Mesenchymal stem cell (in vitro differentiated cells and primary cell): ENCODE measurements at regions not wholly inside any gene's neighbourhood (a gene's known extent, or its start where the extent isn't known, plus 50 kb on each side); places are given as distances from the start of the nearest gene placed in this dataset.

Source experiments
- DNase-seq: peaks from one replicate; pipeline ENCODE4 v3.0.0-alpha.2; 2013
- H2AFZ ChIP-seq: one replicate; pipeline ENCODE4 v1.6.1; 2013; ENCODE audit warnings: low read depth, mild to moderate bottlenecking, control low read depth, inconsistent platforms, low read length, moderate library complexity
- H2AK5ac ChIP-seq: 2 replicates; pipeline ENCODE4 v1.6.1; 2013; ENCODE audit warnings: low read length, moderate library complexity, mild to moderate bottlenecking, inconsistent platforms; ENCODE audit not compliant: severe bottlenecking
- H2BK120ac ChIP-seq: one replicate; pipeline ENCODE4 v1.6.1; 2013; ENCODE audit warnings: low read depth, mild to moderate bottlenecking, inconsistent platforms, low read length, moderate library complexity
- H2BK12ac ChIP-seq, 2 experiments: one replicate each; pipeline ENCODE4 v1.6.1; 2013; ENCODE audit warnings: inconsistent platforms in 2 of 2, low read length in 2 of 2, mild to moderate bottlenecking in 2 of 2, moderate library complexity in 2 of 2, control low read depth in 1 of 2
- H2BK15ac ChIP-seq: one replicate; pipeline ENCODE4 v1.6.1; 2013; ENCODE audit warnings: mild to moderate bottlenecking, low read depth, inconsistent platforms; ENCODE audit not compliant: poor library complexity, severe bottlenecking
- H2BK5ac ChIP-seq: 2 replicates; pipeline ENCODE4 v1.6.1; 2013; ENCODE audit warnings: low read depth, mild to moderate bottlenecking, low read length, control low read depth, inconsistent platforms; ENCODE audit not compliant: poor library complexity, severe bottlenecking
- H3K14ac ChIP-seq, 2 experiments: one replicate each; pipeline ENCODE4 v1.6.1; 2013; ENCODE audit warnings: inconsistent platforms in 2 of 2, low read length in 2 of 2, control low read depth in 1 of 2, mild to moderate bottlenecking in 1 of 2, moderate library complexity in 1 of 2
- H3K18ac ChIP-seq, 2 experiments: one replicate each; pipeline ENCODE4 v1.6.1; 2013; ENCODE audit warnings: inconsistent platforms in 2 of 2, low read length in 2 of 2, control low read depth in 1 of 2, low read depth in 1 of 2, mild to moderate bottlenecking in 1 of 2
- H3K23ac ChIP-seq, 2 experiments: one replicate each; pipeline ENCODE4 v1.6.1; 2013; ENCODE audit warnings: inconsistent platforms in 2 of 2, low read length in 2 of 2, mild to moderate bottlenecking in 2 of 2, moderate library complexity in 2 of 2, control low read depth in 1 of 2
- H3K27ac ChIP-seq: 2 replicates; pipeline ENCODE4 v1.5.1; 2013; ENCODE audit warnings: mild to moderate bottlenecking, moderate library complexity, low read length, control low read depth, inconsistent platforms; ENCODE audit not compliant: poor library complexity, severe bottlenecking
- H3K27me3 ChIP-seq, 2 experiments: 2 replicates each; pipeline versions ENCODE4 v1.6.1 to v1.7.0; 2013; ENCODE audit warnings: low read length in 2 of 2, mild to moderate bottlenecking in 2 of 2, moderate library complexity in 2 of 2, control low read depth in 1 of 2, inconsistent platforms in 1 of 2; ENCODE audit not compliant: control insufficient read depth in 1 of 2, insufficient read depth in 1 of 2
- H3K36me3 ChIP-seq, 2 experiments: 2 replicates each; pipeline versions ENCODE4 v1.6.1 to v1.7.0; 2013; ENCODE audit warnings: low read length in 2 of 2, control low read depth in 1 of 2, inconsistent platforms in 1 of 2, low read depth in 1 of 2, mild to moderate bottlenecking in 1 of 2; ENCODE audit not compliant: insufficient read depth in 2 of 2, control insufficient read depth in 1 of 2
- H3K4ac ChIP-seq, 2 experiments: one replicate each; pipeline ENCODE4 v1.6.1; 2013; ENCODE audit warnings: inconsistent platforms in 2 of 2, low read length in 2 of 2, mild to moderate bottlenecking in 2 of 2, moderate library complexity in 2 of 2, control low read depth in 1 of 2, low read depth in 1 of 2
- H3K4me1 ChIP-seq: 2 replicates; pipeline ENCODE4 v1.6.1; 2013; ENCODE audit warnings: low read depth, low read length, control low read depth; ENCODE audit not compliant: control insufficient read depth, insufficient read depth
- H3K4me2 ChIP-seq: 2 replicates; pipeline ENCODE4 v1.6.1; 2013; ENCODE audit warnings: low read length, mild to moderate bottlenecking, inconsistent platforms; ENCODE audit not compliant: poor library complexity, severe bottlenecking
- H3K4me3 ChIP-seq, 2 experiments: 2 replicates each; pipeline versions ENCODE4 v1.5.1 to v1.7.0; 2013; ENCODE audit warnings: low read length in 2 of 2, mild to moderate bottlenecking in 2 of 2, control low read depth in 1 of 2, low read depth in 1 of 2; ENCODE audit not compliant: insufficient read depth in 1 of 2
- H3K79me1 ChIP-seq: replicated peaks from 2 replicates; pipeline ENCODE4 v1.6.1; 2013; ENCODE audit warnings: mild to moderate bottlenecking, control low read depth, low read length, inconsistent platforms; ENCODE audit not compliant: poor library complexity, severe bottlenecking
- H3K9ac ChIP-seq: 2 replicates; pipeline ENCODE4 v1.7.0; 2013; ENCODE audit warnings: mild to moderate bottlenecking, low read length, moderate library complexity
- H3K9me3 ChIP-seq: 2 replicates; pipeline ENCODE4 v1.7.0; 2013; ENCODE audit warnings: mild to moderate bottlenecking, low read length; ENCODE audit not compliant: control insufficient read depth
- H4K8ac ChIP-seq: one replicate; pipeline ENCODE4 v1.6.1; 2013; ENCODE audit warnings: inconsistent platforms, mild to moderate bottlenecking, low read length, moderate library complexity
- H4K91ac ChIP-seq: one replicate; pipeline ENCODE4 v1.6.1; 2013; ENCODE audit warnings: mild to moderate bottlenecking, low read length, inconsistent platforms
- WGBS: methylation state at CpG from one replicate; pipeline ENCODE4 v1.1.7; 2013; ENCODE audit warnings: mixed read lengths; 5-methylcytosine and 5-hydroxymethylcytosine counted together

DNA sequence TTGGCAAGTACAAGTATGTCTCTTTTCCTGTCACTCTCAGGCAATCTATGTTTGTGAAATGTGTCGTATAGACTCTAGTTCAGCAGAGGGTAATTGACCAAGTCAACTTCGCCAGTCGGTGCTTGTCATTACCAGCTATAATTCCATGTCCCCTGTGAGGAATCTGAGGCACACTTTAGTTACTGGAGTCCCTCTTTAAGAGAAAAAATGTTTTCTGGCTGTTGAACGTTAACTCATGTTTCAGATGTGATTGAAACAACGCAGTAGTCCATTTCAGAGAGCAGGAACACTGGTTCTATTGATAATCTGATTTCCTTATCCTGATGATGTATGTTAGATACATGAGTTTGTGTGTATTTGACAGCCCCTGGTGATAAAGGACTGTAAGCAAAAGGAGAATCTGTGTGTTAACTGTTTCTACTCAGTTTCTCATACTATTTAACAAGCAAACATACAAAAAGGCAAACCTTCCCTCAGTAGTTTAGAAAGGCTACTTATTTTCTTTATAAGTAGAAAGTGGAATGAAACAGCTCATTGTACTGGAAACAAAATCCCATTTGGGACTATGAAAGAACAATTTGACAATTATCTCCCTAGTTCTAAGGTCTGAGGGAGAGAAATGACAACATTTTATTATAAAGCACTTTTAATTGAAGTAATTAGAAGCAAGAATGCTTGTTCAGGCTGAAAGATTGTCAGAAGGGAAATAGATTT, 161.1 kb upstream of the TRHDE start:
- H4K8ac ChIP-seq, result no peak overlapping the region
- no peak overlapping the region for H2AK5ac ChIP-seq
- WGBS, result 81% methylated on average over 5 of the region's 5 CpGs
- no peak overlapping the region for H2BK120ac ChIP-seq
- no peaks in the 10 kb centered on the region for H3K9me3 ChIP-seq
- H4K91ac ChIP-seq, result no peak overlapping the region
- no peaks in the 10 kb centered on the region for H3K4me1 ChIP-seq
- no peak overlapping the region for H3K4me3 ChIP-seq
- no peak overlapping the region for H3K9ac ChIP-seq
- H3K36me3 ChIP-seq, result no peaks in the 10 kb centered on the region
- H2BK12ac ChIP-seq, result no peak overlapping the region
- H3K79me1 ChIP-seq, result no peaks in the 10 kb centered on the region
- no peak overlapping the region for H3K27ac ChIP-seq
- DNase-seq, result no peak
- no peaks in the 10 kb centered on the region for H3K27me3 ChIP-seq
- no peak overlapping the region for H3K4me2 ChIP-seq
- H2AFZ ChIP-seq, result no peak overlapping the region
- H3K18ac ChIP-seq, result no peak overlapping the region
- no peak overlapping the region for H3K4ac ChIP-seq
- no peak overlapping the region for H3K23ac ChIP-seq
- no peak overlapping the region for H3K14ac ChIP-seq
- H2BK5ac ChIP-seq, result no peak overlapping the region
- H2BK15ac ChIP-seq, result no peak overlapping the region

DNA sequence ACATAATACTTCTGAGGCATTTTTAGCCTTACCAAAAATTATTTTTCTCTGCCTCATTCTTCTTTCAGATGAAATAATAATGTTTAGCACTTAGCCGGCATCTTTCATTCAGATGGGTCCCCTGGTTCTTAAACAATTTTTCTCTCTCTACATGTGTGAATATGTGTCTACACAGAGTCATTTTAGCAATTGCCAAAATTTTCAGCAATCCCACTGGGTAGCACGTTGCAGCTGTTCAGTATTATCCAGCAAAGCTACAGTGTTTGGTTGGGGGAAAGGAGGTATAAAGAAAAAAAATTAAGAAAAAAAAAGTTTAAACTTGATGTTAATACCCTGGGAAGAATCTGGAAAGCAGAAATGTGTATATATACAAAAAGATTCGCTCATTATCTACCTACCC, 160.5 kb upstream of the TRHDE start:
- DNase-seq, result no peak

DNA sequence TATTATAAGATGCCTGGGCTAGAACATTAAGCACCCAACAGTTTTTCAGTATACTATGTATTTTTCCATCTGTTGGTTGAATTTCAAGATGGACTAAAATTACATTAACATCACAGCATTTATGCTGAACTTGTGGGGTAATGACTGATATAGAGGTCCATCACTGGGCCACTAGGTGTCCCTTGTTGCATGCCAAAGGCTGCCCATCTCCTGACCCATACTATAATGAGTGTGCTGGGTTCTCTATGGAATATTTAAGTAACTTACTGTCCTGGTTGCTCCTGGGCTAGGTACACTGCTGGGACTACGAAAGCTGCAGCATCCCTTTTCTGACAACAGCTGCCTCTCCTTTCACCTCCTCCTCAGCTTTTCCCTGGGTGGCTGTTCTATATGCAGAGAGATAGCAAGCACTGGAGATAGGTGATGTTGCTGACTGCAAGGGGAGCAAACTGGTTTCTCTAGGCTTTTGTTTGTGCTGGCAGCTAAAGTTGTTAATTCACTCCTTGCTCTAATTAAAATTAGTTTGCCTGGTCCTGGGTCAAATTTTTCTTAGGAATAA, 138.6 kb upstream of the TRHDE start:
- no peak overlapping the region for H2BK15ac ChIP-seq
- no peak overlapping the region for H2BK120ac ChIP-seq
- no peaks in the 10 kb centered on the region for H3K27me3 ChIP-seq
- H2BK12ac ChIP-seq, result no peak overlapping the region
- H3K79me1 ChIP-seq, result no peaks in the 10 kb centered on the region
- no peak overlapping the region for H3K27ac ChIP-seq
- H2AK5ac ChIP-seq, result no peak overlapping the region
- DNase-seq, result no peak
- no peak overlapping the region for H3K4me3 ChIP-seq
- no peak overlapping the region for H3K23ac ChIP-seq
- no peak overlapping the region for H2BK5ac ChIP-seq
- WGBS, result no CpG with 5 or more reads among the region's 1 CpG
- no peak overlapping the region for H2AFZ ChIP-seq
- H3K4me2 ChIP-seq, result no peak overlapping the region
- no peak overlapping the region for H3K9ac ChIP-seq
- H3K14ac ChIP-seq, result no peak overlapping the region
- H3K18ac ChIP-seq, result no peak overlapping the region
- H4K8ac ChIP-seq, result no peak overlapping the region
- H3K9me3 ChIP-seq, result no peaks in the 10 kb centered on the region
- no peak overlapping the region for H3K4ac ChIP-seq
- H3K36me3 ChIP-seq, result no peaks in the 10 kb centered on the region
- no peaks in the 10 kb centered on the region for H3K4me1 ChIP-seq
- H4K91ac ChIP-seq, result no peak overlapping the region

More for the DNA sequence above, 160.5 kb upstream of the TRHDE start:
- H3K9ac ChIP-seq, result no peak overlapping the region
- H3K4me3 ChIP-seq, result no peak overlapping the region
- no peak overlapping the region for H3K23ac ChIP-seq
- H4K91ac ChIP-seq, result no peak overlapping the region
- H2BK5ac ChIP-seq, result no peak overlapping the region
- H2BK12ac ChIP-seq, result no peak overlapping the region
- no peak overlapping the region for H3K18ac ChIP-seq
- no peak overlapping the region for H3K27ac ChIP-seq
- H2BK15ac ChIP-seq, result no peak overlapping the region
- H3K9me3 ChIP-seq, result no peaks in the 10 kb centered on the region
- no peak overlapping the region for H4K8ac ChIP-seq
- no peak overlapping the region for H2BK120ac ChIP-seq
- no peak overlapping the region for H3K4ac ChIP-seq
- H3K36me3 ChIP-seq, result no peaks in the 10 kb centered on the region
- H3K79me1 ChIP-seq, result no peaks in the 10 kb centered on the region
- 73% methylated on average over 1 of the region's 3 CpGs for WGBS
- H2AK5ac ChIP-seq, result no peak overlapping the region
- no peaks in the 10 kb centered on the region for H3K4me1 ChIP-seq
- H2AFZ ChIP-seq, result no peak overlapping the region
- H3K27me3 ChIP-seq, result no peaks in the 10 kb centered on the region
- no peak overlapping the region for H3K14ac ChIP-seq
- H3K4me2 ChIP-seq, result no peak overlapping the region

DNA sequence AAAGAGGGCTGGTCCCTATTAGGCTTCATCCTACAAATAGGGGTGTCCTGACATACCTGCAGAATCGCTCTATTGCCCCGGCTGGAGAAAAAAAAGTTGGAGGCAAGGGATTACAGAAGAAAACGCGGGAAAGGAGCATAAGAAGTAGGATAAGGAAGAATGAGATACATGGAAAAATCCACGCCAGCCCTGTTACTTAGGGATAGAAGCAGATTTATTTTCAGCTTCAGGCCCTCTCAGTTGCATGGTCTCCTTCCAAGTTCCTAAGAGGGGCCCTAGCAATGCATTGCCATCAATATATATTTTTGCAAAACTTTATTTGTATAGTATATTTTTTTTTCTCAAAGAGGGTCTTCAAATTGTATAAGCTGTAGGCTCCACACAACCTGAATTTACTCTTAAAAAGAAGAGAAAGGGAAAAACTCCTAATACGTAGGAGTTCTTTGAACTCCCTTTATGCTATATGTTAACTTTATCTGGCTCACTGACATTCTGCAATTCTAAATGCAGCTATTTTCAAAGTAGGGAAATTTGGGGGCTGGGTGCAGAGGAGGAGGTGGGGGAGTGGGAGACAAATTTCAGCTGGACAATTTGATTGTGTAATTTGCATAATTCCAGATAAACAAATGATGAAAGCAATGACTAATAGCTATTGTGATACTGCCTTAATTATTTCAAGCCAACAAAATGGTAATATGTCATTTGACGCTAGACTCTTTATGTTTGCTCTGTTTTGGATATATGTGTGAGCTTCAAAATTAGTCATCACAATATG, 137.7 kb upstream of the TRHDE start:
- Histone ChIP-seq H3K9me3 (no peaks in the 10 kb centered on the region), H3K4me1 (no peaks in the 10 kb centered on the region), H2BK15ac (no peak overlapping the region), H3K27ac (no peak overlapping the region), H3K36me3 (no peaks in the 10 kb centered on the region), H2BK120ac (no peak overlapping the region), H4K91ac (no peak overlapping the region), H3K9ac (no peak overlapping the region), H3K27me3 (no peaks in the 10 kb centered on the region), H3K79me1 (no peaks in the 10 kb centered on the region), H2BK12ac (no peak overlapping the region), H2BK5ac (no peak overlapping the region), H3K14ac (no peak overlapping the region), H2AK5ac (no peak overlapping the region), H3K4me3 (no peak overlapping the region), H3K18ac (no peak overlapping the region), H2AFZ (no peak overlapping the region), H3K23ac (no peak overlapping the region), H4K8ac (no peak overlapping the region), H3K4ac (no peak overlapping the region), H3K4me2 (no peak overlapping the region)
- WGBS, result 84% methylated on average over 4 of the region's 7 CpGs
- DNase-seq, result no peak
